Transverse colon (tissue), 4 donors: ENCODE measurements at regions not wholly inside any gene's neighbourhood (a gene's known extent, or its start where the extent isn't known, plus 50 kb on each side); places are given as distances from the start of the nearest gene placed in this dataset.

Experiments used
- DNase-seq: peaks from one replicate; pipeline ENCODE4 v3.0.0-alpha.2; 2019
- H3K27ac ChIP-seq, 4 donors: fragments of 200-600 bp; sonication (generic); 2 replicates each; pipeline ENCODE4 v1.5.1; 2016 to 2018; ENCODE audit warnings: inconsistent platforms in 4 of 4
- H3K27me3 ChIP-seq: fragments of 200-600 bp; sonication (generic); 2 replicates; pipeline ENCODE4 v1.5.1; 2017; ENCODE audit warnings: inconsistent platforms
- H3K36me3 ChIP-seq, 4 donors: fragments of 200-600 bp; sonication (generic); 2 replicates each; pipeline ENCODE4 v1.5.1; 2017 to 2019; ENCODE audit warnings: inconsistent platforms in 4 of 4
- H3K4me1 ChIP-seq, 4 donors: fragments of 200-600 bp; sonication (generic); 2 replicates each; pipeline ENCODE4 v1.5.1; 2017 to 2020; ENCODE audit warnings: inconsistent platforms in 4 of 4
- H3K4me3 ChIP-seq, 4 donors: fragments of 200-600 bp; sonication (generic); 1 replicate in 1 of 4; 2 replicates in 3 of 4; pipeline versions ENCODE4 v1.5.1 to v1.6.1; 2017 to 2019; ENCODE audit warnings: inconsistent platforms in 4 of 4
- H3K9me3 ChIP-seq, 2 donors: fragments of 200-600 bp; sonication (generic); 2 replicates each; pipeline ENCODE4 v1.5.1; 2017 to 2019; ENCODE audit warnings: inconsistent platforms in 2 of 2
- CTCF ChIP-seq, 5 experiments: fragments of 200-600 bp in 3 of 5; fragments of 450-650 bp in 2 of 5; sonication (generic) in 3 of 5; IDR thresholded peaks; 1 replicate in 2 of 5; 2 replicates in 3 of 5; pipeline ENCODE4 v1.5.1; 2016 to 2017; ENCODE audit warnings: antibody characterized with exemption in 5 of 5, inconsistent platforms in 3 of 5, mild to moderate bottlenecking in 2 of 5, moderate library complexity in 1 of 5
- EP300 ChIP-seq: sonication (generic); formaldehyde crosslinking; IDR thresholded peaks from one replicate; pipeline ENCODE4 v1.6.1; 2017; ENCODE audit warnings: antibody characterized with exemption, low read depth
- POLR2A ChIP-seq: fragments of 450-650 bp; IDR thresholded peaks from one replicate; pipeline ENCODE4 v1.6.1; 2016; ENCODE audit warnings: antibody characterized with exemption, mild to moderate bottlenecking, moderate library complexity
- POLR2AphosphoS5 ChIP-seq, 3 donors: sonication (generic); formaldehyde crosslinking; IDR thresholded peaks; one replicate each; pipeline ENCODE4 v1.6.1; 2016; ENCODE audit warnings: antibody characterized with exemption in 3 of 3
- WGBS, 2 donors: methylation state at CpG; one replicate each; pipeline ENCODE4 v1.1.5; 2018; ENCODE audit warnings: low coverage in 1 of 2; 5-methylcytosine and 5-hydroxymethylcytosine counted together
- in situ Hi-C, 4 donors: fragments of 200-750 bp; cut with MboI; loops; one replicate each; pipeline versions ENCODE4 v1.15.0 to v1.15.1; 2017; ENCODE audit warnings: low sequenced_read_pairs in 3 of 4, low pct_ligation_motif_present in 1 of 4, low pct_unique_long_range_greater_than_20kb in 1 of 4
- intact Hi-C: fragments of 100-400 bp; cut with DNase I; formaldehyde crosslinking; loops from one replicate; pipeline ENCODE4 v1.15.1; 2023; ENCODE audit warnings: low total_unique reads

GRCh38 chr14:101481557-101481956 lies 79.7 kb upstream of the DIO3 start:
- peaks cover 0 to 21% (median 9%) of the 10 kb centered on the region in 4 donors for H3K4me1 ChIP-seq
- peak; percentile 4 for DNase-seq
- peaks cover 2 to 8% of the 10 kb centered on the region in 2 donors for H3K9me3 ChIP-seq
- no peak overlapping the region for H3K4me3 ChIP-seq
- no peaks in the 10 kb centered on the region for H3K27me3 ChIP-seq
- in situ Hi-C loops = no loop called here
- no peak overlapping the region for H3K27ac ChIP-seq
- TF ChIP-seq EP300 (no peak), POLR2AphosphoS5 (IDR thresholded peaks at IDR 0.05) (no peak), CTCF (IDR thresholded peaks at IDR 0.05) (no peak), POLR2A (no peak)
- intact Hi-C loops = no loop called here
- WGBS, 2 donors = 74 to 86% methylated on average over 5 of the region's 5 CpGs
- H3K36me3 ChIP-seq = no peaks in the 10 kb centered on the region

GRCh38 chr14:101482066-101482465 lies 79.2 kb upstream of the DIO3 start:
- Histone ChIP-seq H3K27me3 (no peaks in the 10 kb centered on the region), H3K27ac (no peak overlapping the region), H3K4me1 (peaks cover 0 to 16% (median 7%) of the 10 kb centered on the region in 4 donors), H3K9me3 (peaks cover 6 to 13% of the 10 kb centered on the region in 2 donors), H3K4me3 (no peak overlapping the region), H3K36me3 (no peaks in the 10 kb centered on the region)
- TF ChIP-seq EP300 (no peak), POLR2A (no peak), CTCF (IDR thresholded peaks at IDR 0.05) (no peak), POLR2AphosphoS5 (IDR thresholded peaks at IDR 0.05) (no peak)
- WGBS, 2 donors = 82% methylated on average over 4 of the region's 4 CpGs; no CpG with 5 or more reads in 1 of the 2 donors
- intact Hi-C loops (no loop called here), in situ Hi-C loops (no loop called here)
- DNase-seq = no peak

GRCh38 chr14:101483829-101484228 lies 77.5 kb upstream of the DIO3 start:
- H3K36me3 ChIP-seq = no peaks in the 10 kb centered on the region
- TF ChIP-seq POLR2A = no peak
- TF ChIP-seq EP300 = no peak
- no peak for TF ChIP-seq POLR2AphosphoS5 (IDR thresholded peaks at IDR 0.05)
- no peak for TF ChIP-seq CTCF (IDR thresholded peaks at IDR 0.05)
- H3K27ac ChIP-seq = no peak overlapping the region
- no peaks in the 10 kb centered on the region for H3K27me3 ChIP-seq
- in situ Hi-C loops (no loop called here), intact Hi-C loops (no loop called here)
- H3K4me3 ChIP-seq = no peak overlapping the region
- WGBS, 2 donors = 71 to 76% methylated on average over 4 of the region's 4 CpGs
- DNase-seq = no peak
- peaks cover 0 to 7% (median 3%) of the 10 kb centered on the region in 4 donors for H3K4me1 ChIP-seq
- H3K9me3 ChIP-seq = peaks cover 6 to 13% of the 10 kb centered on the region in 2 donors

GRCh38 chr14:101489092-101489760 lies 72.1 kb upstream of the DIO3 start:
- Histone ChIP-seq H3K9me3 (peaks cover 6 to 11% of the 10 kb centered on the region in 2 donors), H3K36me3 (no peaks in the 10 kb centered on the region), H3K4me1 (no peaks in the 10 kb centered on the region), H3K4me3 (no peak overlapping the region), H3K27me3 (peaks cover 6% of the 10 kb centered on the region), H3K27ac (no peak overlapping the region)
- TF ChIP-seq POLR2A (no peak), POLR2AphosphoS5 (IDR thresholded peaks at IDR 0.05) (no peak), CTCF (IDR thresholded peaks at IDR 0.05) (no peak)
- intact Hi-C loops = no loop called here
- WGBS, 2 donors = 85 to 88% methylated on average over 8 to 9 of the region's 9 CpGs
- DNase-seq = no peak
- in situ Hi-C loops = no loop called here
